ENCODE measurements at regions not wholly inside any gene's neighbourhood (a gene's known extent, or its start where the extent isn't known, plus 50 kb on each side); places are given as distances from the start of the nearest gene placed in this dataset.
"Not testable (repeated sequence)": the region's sequence is repeated elsewhere in the genome, so short reads cannot be mapped to it uniquely, and the experiment has no call there.

GRCh38 chr3:182412066-182412465 lies 381.2 kb upstream of the ATP11B start:
- Histone ChIP-seq H3K36me3 (ENCODE audit: control insufficient read depth in 4 of 4, insufficient read depth in 4 of 4, low read length in 3 of 4) (no peaks in the 10 kb centered on the region), H3K4me1 (ENCODE audit: control extremely low read depth in 1 of 4, control insufficient read depth in 4 of 4, insufficient read depth in 4 of 4, low read length in 3 of 4) (no peaks in the 10 kb centered on the region), H3K9me3 (ENCODE audit: control extremely low read depth in 1 of 5, control insufficient read depth in 4 of 5, insufficient read depth in 2 of 5, low read depth in 1 of 5, low read length in 4 of 5) (no peaks in the 10 kb centered on the region), H3K27ac (ENCODE audit: insufficient read depth in 1 of 2, low read depth in 1 of 2, low read length in 2 of 2, poor library complexity in 1 of 2, severe bottlenecking in 2 of 2) (no peak overlapping the region), H3K27me3 (replicated peaks in 2 of 5; ENCODE audit: control insufficient read depth in 4 of 5, insufficient read depth in 5 of 5, low read length in 4 of 5) (no peaks in the 10 kb centered on the region), H3K4me3 (ENCODE audit: control insufficient read depth in 1 of 7, extremely low read depth in 1 of 7, insufficient read depth in 4 of 7, low read depth in 2 of 7, low read length in 6 of 7) (no peak overlapping the region)
- CTCF ChIA-PET, result no interaction called here
- no CpG with 5 or more reads among the region's 2 CpGs for WGBS (ENCODE audit: insufficient coverage)
- POLR2A ChIA-PET, result no interaction called here
- no peak for DNase-seq

- Histone ChIP-seq H3K9me3 (ENCODE audit: control extremely low read depth in 1 of 5, control insufficient read depth in 4 of 5, insufficient read depth in 2 of 5, low read depth in 1 of 5, low read length in 4 of 5) (no peaks in the 10 kb centered on the region), H3K4me1 (ENCODE audit: control extremely low read depth in 1 of 4, control insufficient read depth in 4 of 4, insufficient read depth in 4 of 4, low read length in 3 of 4) (no peaks in the 10 kb centered on the region), H3K27ac (ENCODE audit: insufficient read depth in 1 of 2, low read depth in 1 of 2, low read length in 2 of 2, poor library complexity in 1 of 2, severe bottlenecking in 2 of 2) (no peak overlapping the region), H3K4me3 (ENCODE audit: control insufficient read depth in 1 of 7, extremely low read depth in 1 of 7, insufficient read depth in 4 of 7, low read depth in 2 of 7, low read length in 6 of 7) (no peak overlapping the region), H3K27me3 (replicated peaks in 2 of 5; ENCODE audit: control insufficient read depth in 4 of 5, insufficient read depth in 5 of 5, low read length in 4 of 5) (no peaks in the 10 kb centered on the region), H3K36me3 (ENCODE audit: control insufficient read depth in 4 of 4, insufficient read depth in 4 of 4, low read length in 3 of 4) (no peaks in the 10 kb centered on the region)
- POLR2A ChIA-PET, result no interaction called here
- DNase-seq, result no peak
- no CpG with 5 or more reads among the region's 1 CpG for WGBS (ENCODE audit: insufficient coverage)
- CTCF ChIA-PET, result no interaction called here
These were observed 380.2 kb upstream of the ATP11B start for GRCh38 chr3:182413061-182413460.

- no CpG with 5 or more reads among the region's 1 CpG for WGBS (ENCODE audit: insufficient coverage)
- ChIA-PET POLR2A (no interaction called here), CTCF (no interaction called here)
These were observed 379.6 kb upstream of the ATP11B start for GRCh38 chr3:182413682-182414081.

GRCh38 chr3:182414586-182414985 lies 378.7 kb upstream of the ATP11B start:
- CTCF ChIA-PET, result no interaction called here
- WGBS (ENCODE audit: insufficient coverage), result 69% methylated on average over 2 of the region's 3 CpGs

More at GRCh38 chr3:182413682-182414081, 379.6 kb upstream of the ATP11B start:
- H3K9me3 ChIP-seq (ENCODE audit: control extremely low read depth in 1 of 5, control insufficient read depth in 4 of 5, insufficient read depth in 2 of 5, low read depth in 1 of 5, low read length in 4 of 5), result no peaks in the 10 kb centered on the region
- no peaks in the 10 kb centered on the region for H3K4me1 ChIP-seq (ENCODE audit: control extremely low read depth in 1 of 4, control insufficient read depth in 4 of 4, insufficient read depth in 4 of 4, low read length in 3 of 4)
- DNase-seq, result no peak
- H3K36me3 ChIP-seq (ENCODE audit: control insufficient read depth in 4 of 4, insufficient read depth in 4 of 4, low read length in 3 of 4), result no peaks in the 10 kb centered on the region
- H3K4me3 ChIP-seq (ENCODE audit: control insufficient read depth in 1 of 7, extremely low read depth in 1 of 7, insufficient read depth in 4 of 7, low read depth in 2 of 7, low read length in 6 of 7), result no peak overlapping the region
- no peak overlapping the region for H3K27ac ChIP-seq (ENCODE audit: insufficient read depth in 1 of 2, low read depth in 1 of 2, low read length in 2 of 2, poor library complexity in 1 of 2, severe bottlenecking in 2 of 2)
- H3K27me3 ChIP-seq (replicated peaks in 2 of 5; ENCODE audit: control insufficient read depth in 4 of 5, insufficient read depth in 5 of 5, low read length in 4 of 5), result no peaks in the 10 kb centered on the region

GRCh38 chr3:182420741-182421140 lies 372.6 kb upstream of the ATP11B start:
- no peak for DNase-seq
- H3K27me3 ChIP-seq (replicated peaks in 2 of 5; ENCODE audit: control insufficient read depth in 4 of 5, insufficient read depth in 5 of 5, low read length in 4 of 5), result no peaks in the 10 kb centered on the region
- POLR2A ChIA-PET, result no interaction called here
- no peaks in the 10 kb centered on the region for H3K9me3 ChIP-seq (ENCODE audit: control extremely low read depth in 1 of 5, control insufficient read depth in 4 of 5, insufficient read depth in 2 of 5, low read depth in 1 of 5, low read length in 4 of 5)
- no peak overlapping the region for H3K4me3 ChIP-seq (ENCODE audit: control insufficient read depth in 1 of 7, extremely low read depth in 1 of 7, insufficient read depth in 4 of 7, low read depth in 2 of 7, low read length in 6 of 7)
- H3K36me3 ChIP-seq (ENCODE audit: control insufficient read depth in 4 of 4, insufficient read depth in 4 of 4, low read length in 3 of 4), result no peaks in the 10 kb centered on the region
- H3K27ac ChIP-seq (ENCODE audit: insufficient read depth in 1 of 2, low read depth in 1 of 2, low read length in 2 of 2, poor library complexity in 1 of 2, severe bottlenecking in 2 of 2), result no peak overlapping the region
- H3K4me1 ChIP-seq (ENCODE audit: control extremely low read depth in 1 of 4, control insufficient read depth in 4 of 4, insufficient read depth in 4 of 4, low read length in 3 of 4), result no peaks in the 10 kb centered on the region
- CTCF ChIA-PET, result no interaction called here

More at GRCh38 chr3:182414586-182414985, 378.7 kb upstream of the ATP11B start:
- no peaks in the 10 kb centered on the region for H3K36me3 ChIP-seq (ENCODE audit: control insufficient read depth in 4 of 4, insufficient read depth in 4 of 4, low read length in 3 of 4)
- H3K4me1 ChIP-seq (ENCODE audit: control extremely low read depth in 1 of 4, control insufficient read depth in 4 of 4, insufficient read depth in 4 of 4, low read length in 3 of 4), result no peaks in the 10 kb centered on the region
- no peak for DNase-seq
- H3K4me3 ChIP-seq (ENCODE audit: control insufficient read depth in 1 of 7, extremely low read depth in 1 of 7, insufficient read depth in 4 of 7, low read depth in 2 of 7, low read length in 6 of 7), result no peak overlapping the region
- H3K27ac ChIP-seq (ENCODE audit: insufficient read depth in 1 of 2, low read depth in 1 of 2, low read length in 2 of 2, poor library complexity in 1 of 2, severe bottlenecking in 2 of 2), result no peak overlapping the region
- POLR2A ChIA-PET, result no interaction called here
- H3K9me3 ChIP-seq (ENCODE audit: control extremely low read depth in 1 of 5, control insufficient read depth in 4 of 5, insufficient read depth in 2 of 5, low read depth in 1 of 5, low read length in 4 of 5), result no peaks in the 10 kb centered on the region
- H3K27me3 ChIP-seq (replicated peaks in 2 of 5; ENCODE audit: control insufficient read depth in 4 of 5, insufficient read depth in 5 of 5, low read length in 4 of 5), result no peaks in the 10 kb centered on the region

- H3K4me3 ChIP-seq (ENCODE audit: control insufficient read depth in 1 of 7, extremely low read depth in 1 of 7, insufficient read depth in 4 of 7, low read depth in 2 of 7, low read length in 6 of 7), result no peak overlapping the region
- no peaks in the 10 kb centered on the region for H3K4me1 ChIP-seq (ENCODE audit: control extremely low read depth in 1 of 4, control insufficient read depth in 4 of 4, insufficient read depth in 4 of 4, low read length in 3 of 4)
- H3K27ac ChIP-seq (ENCODE audit: insufficient read depth in 1 of 2, low read depth in 1 of 2, low read length in 2 of 2, poor library complexity in 1 of 2, severe bottlenecking in 2 of 2), result no peak overlapping the region
- H3K27me3 ChIP-seq (replicated peaks in 2 of 5; ENCODE audit: control insufficient read depth in 4 of 5, insufficient read depth in 5 of 5, low read length in 4 of 5), result no peaks in the 10 kb centered on the region
- WGBS (ENCODE audit: insufficient coverage), result 100% methylated on average over 3 of the region's 3 CpGs
- ChIA-PET CTCF (interaction anchor here (0.7 kb wide), 1 partner anchor 89 kb away, joined by 3 read pairs; no protein-coding TSS in a partner anchor), POLR2A (no interaction called here)
- DNase-seq, result no peak
- H3K36me3 ChIP-seq (ENCODE audit: control insufficient read depth in 4 of 4, insufficient read depth in 4 of 4, low read length in 3 of 4), result no peaks in the 10 kb centered on the region
- H3K9me3 ChIP-seq (ENCODE audit: control extremely low read depth in 1 of 5, control insufficient read depth in 4 of 5, insufficient read depth in 2 of 5, low read depth in 1 of 5, low read length in 4 of 5), result no peaks in the 10 kb centered on the region
These were observed 369.3 kb upstream of the ATP11B start for GRCh38 chr3:182424006-182424405.

GRCh38 chr3:182425926-182426718 lies 367.2 kb upstream of the ATP11B start:
- WGBS (ENCODE audit: insufficient coverage), result 92% methylated on average over 8 of the region's 32 CpGs
- CTCF ChIA-PET; H3K27me3 ChIP-seq (replicated peaks in 2 of 5; ENCODE audit: control insufficient read depth in 4 of 5, insufficient read depth in 5 of 5, low read length in 4 of 5); H3K9me3 ChIP-seq (ENCODE audit: control extremely low read depth in 1 of 5, control insufficient read depth in 4 of 5, insufficient read depth in 2 of 5, low read depth in 1 of 5, low read length in 4 of 5); H3K4me3 ChIP-seq (ENCODE audit: control insufficient read depth in 1 of 7, extremely low read depth in 1 of 7, insufficient read depth in 4 of 7, low read depth in 2 of 7, low read length in 6 of 7); H3K4me1 ChIP-seq (ENCODE audit: control extremely low read depth in 1 of 4, control insufficient read depth in 4 of 4, insufficient read depth in 4 of 4, low read length in 3 of 4); POLR2A ChIA-PET; DNase-seq; H3K36me3 ChIP-seq (ENCODE audit: control insufficient read depth in 4 of 4, insufficient read depth in 4 of 4, low read length in 3 of 4); H3K27ac ChIP-seq (ENCODE audit: insufficient read depth in 1 of 2, low read depth in 1 of 2, low read length in 2 of 2, poor library complexity in 1 of 2, severe bottlenecking in 2 of 2): not testable (repeated sequence)

Measured in common myeloid progenitor, CD34-positive (primary cell).